ENCODE measurements at regions not wholly inside any gene's neighbourhood (a gene's known extent, or its start where the extent isn't known, plus 50 kb on each side); places are given as distances from the start of the nearest gene placed in this dataset.

DNA sequence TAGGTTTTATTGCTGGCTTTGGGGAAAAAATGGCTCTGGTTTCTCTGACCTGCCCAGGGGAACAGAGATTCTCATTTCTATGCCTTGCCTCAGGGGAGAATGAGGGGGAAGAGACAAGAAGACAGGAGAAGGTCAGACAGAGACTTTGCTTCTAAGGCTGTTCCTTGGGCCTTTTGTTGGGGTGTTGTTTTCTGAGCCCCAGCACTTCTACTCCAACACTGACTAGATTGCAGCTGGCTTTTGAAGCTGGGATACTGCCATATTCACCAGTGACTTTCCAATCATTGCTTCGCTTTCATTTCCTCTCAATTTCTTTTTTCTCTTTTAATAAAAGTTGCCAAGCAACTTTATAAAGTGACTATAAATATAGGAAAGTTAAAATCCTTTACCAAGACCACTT lies 143.2 kb upstream of the ARHGEF26 start:
- TF ChIP-seq, protein P1, sequence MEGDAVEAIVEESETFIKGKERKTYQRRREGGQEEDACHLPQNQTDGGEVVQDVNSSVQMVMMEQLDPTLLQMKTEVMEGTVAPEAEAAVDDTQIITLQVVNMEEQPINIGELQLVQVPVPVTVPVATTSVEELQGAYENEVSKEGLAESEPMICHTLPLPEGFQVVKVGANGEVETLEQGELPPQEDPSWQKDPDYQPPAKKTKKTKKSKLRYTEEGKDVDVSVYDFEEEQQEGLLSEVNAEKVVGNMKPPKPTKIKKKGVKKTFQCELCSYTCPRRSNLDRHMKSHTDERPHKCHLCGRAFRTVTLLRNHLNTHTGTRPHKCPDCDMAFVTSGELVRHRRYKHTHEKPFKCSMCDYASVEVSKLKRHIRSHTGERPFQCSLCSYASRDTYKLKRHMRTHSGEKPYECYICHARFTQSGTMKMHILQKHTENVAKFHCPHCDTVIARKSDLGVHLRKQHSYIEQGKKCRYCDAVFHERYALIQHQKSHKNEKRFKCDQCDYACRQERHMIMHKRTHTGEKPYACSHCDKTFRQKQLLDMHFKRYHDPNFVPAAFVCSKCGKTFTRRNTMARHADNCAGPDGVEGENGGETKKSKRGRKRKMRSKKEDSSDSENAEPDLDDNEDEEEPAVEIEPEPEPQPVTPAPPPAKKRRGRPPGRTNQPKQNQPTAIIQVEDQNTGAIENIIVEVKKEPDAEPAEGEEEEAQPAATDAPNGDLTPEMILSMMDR (IDR thresholded peaks at IDR 0.05), result no peak
- TF ChIP-seq POLR2AphosphoS5 (IDR thresholded peaks at IDR 0.05; ENCODE audit: low read depth, low read length), result no peak

All from Panc1 (cell line).